Activated T-cell treated with anti-CD3 and anti-CD28 coated beads for 1 hour (primary cell): ENCODE measurements at regions not wholly inside any gene's neighbourhood (a gene's known extent, or its start where the extent isn't known, plus 50 kb on each side); places are given as distances from the start of the nearest gene placed in this dataset.

Experiments used
- DNase-seq: peaks from one replicate; pipeline ENCODE4 v3.0.0-alpha.2; 2020; ENCODE audit warnings: low read depth

GRCh38 chr1:169053196-169053595 lies 53.3 kb upstream of the ATP1B1 start:
- DNase-seq = no peak
